IMR-90 (cell line): ENCODE measurements at regions not wholly inside any gene's neighbourhood (a gene's known extent, or its start where the extent isn't known, plus 50 kb on each side); places are given as distances from the start of the nearest gene placed in this dataset.

ENCODE experiments used
- ATAC-seq: fragments of 200-7000 bp; cut with Tn5 transposase; 2 replicates; pipeline ENCODE4 v1.9.1; 2020; ENCODE audit warnings: low read depth, mild to moderate bottlenecking, moderate library complexity
- BruUV-seq: library from RNA; stranded (reverse); fragments of 400-500 nt; replicated peaks from 2 replicates; lab custom pipeline; 2021; lab: Mats Ljungman, UMichigan
- CTCF ChIA-PET: fragments of 300-600 bp; formaldehyde crosslinking; extraction: SDS; loops from one replicate; lab custom pipeline; 2021; ENCODE audit warnings: antibody characterized with exemption; lab: Yijun Ruan, JAX
- POLR2A ChIA-PET: fragments of 300-600 bp; sonication (Branson Sonifier 250); formaldehyde crosslinking; loops from one replicate; lab custom pipeline; 2022; ENCODE audit warnings: antibody characterized with exemption; ENCODE audit not compliant: unreplicated experiment; lab: Charles Lee
- DNase-seq: peaks from one replicate; pipeline ENCODE4 v3.0.0; 2013
- H2AFZ ChIP-seq: replicated peaks from 2 replicates; pipeline ENCODE3; 2013; ENCODE audit warnings: low read length, mild to moderate bottlenecking; ENCODE audit not compliant: poor library complexity
- H2AK5ac ChIP-seq: 2 replicates; pipeline ENCODE4 v1.6.1; 2013; ENCODE audit warnings: low read depth, low read length, inconsistent platforms
- H2AK9ac ChIP-seq: replicated peaks from 2 replicates; pipeline ENCODE3; 2013; ENCODE audit warnings: mild to moderate bottlenecking, low read depth, low read length, moderate library complexity; ENCODE audit not compliant: poor library complexity
- H2BK120ac ChIP-seq: 2 replicates; pipeline ENCODE4 v1.6.1; 2013; ENCODE audit warnings: low read depth, low read length, inconsistent platforms
- H2BK15ac ChIP-seq: 3 replicates; pipeline ENCODE4 v1.6.1; 2013; ENCODE audit warnings: low read depth, low read length, inconsistent platforms
- H2BK20ac ChIP-seq: 2 replicates; pipeline ENCODE4 v1.6.1; 2013; ENCODE audit warnings: low read depth, mild to moderate bottlenecking, inconsistent platforms, low read length, moderate library complexity
- H2BK5ac ChIP-seq: 2 replicates; pipeline ENCODE4 v1.6.1; 2013; ENCODE audit warnings: mild to moderate bottlenecking, low read depth, low read length, inconsistent platforms; ENCODE audit not compliant: poor library complexity, severe bottlenecking
- H3K14ac ChIP-seq: replicated peaks from 2 replicates; pipeline ENCODE4 v1.6.1; 2013; ENCODE audit warnings: low read depth, low read length, inconsistent platforms
- H3K18ac ChIP-seq: 2 replicates; pipeline ENCODE4 v1.6.1; 2013; ENCODE audit warnings: low read depth, low read length, control low read depth
- H3K23ac ChIP-seq: 2 replicates; pipeline ENCODE4 v1.6.1; 2013; ENCODE audit warnings: low read depth, low read length, inconsistent platforms
- H3K27ac ChIP-seq: 2 replicates; pipeline ENCODE4 v1.5.1; 2013; ENCODE audit warnings: mild to moderate bottlenecking, control low read depth, low read length; ENCODE audit not compliant: insufficient read depth
- H3K27me3 ChIP-seq: 2 replicates; pipeline ENCODE4 v1.6.1; 2013; ENCODE audit warnings: low read length; ENCODE audit not compliant: control insufficient read depth, insufficient read depth
- H3K36me3 ChIP-seq: 2 replicates; pipeline ENCODE4 v1.6.1; 2013; ENCODE audit warnings: low read length, mixed read lengths; ENCODE audit not compliant: control insufficient read depth, insufficient read depth
- H3K4ac ChIP-seq: 2 replicates; pipeline ENCODE4 v1.6.1; 2013; ENCODE audit warnings: low read depth, low read length, inconsistent platforms
- H3K4me1 ChIP-seq: 2 replicates; pipeline ENCODE4 v1.6.1; 2013; ENCODE audit warnings: low read length, mixed read lengths; ENCODE audit not compliant: control insufficient read depth, insufficient read depth
- H3K4me2 ChIP-seq: 2 replicates; pipeline ENCODE4 v1.6.1; 2013; ENCODE audit warnings: low read depth, mild to moderate bottlenecking, control low read depth, low read length, moderate library complexity
- H3K4me3 ChIP-seq: 2 replicates; pipeline ENCODE4 v1.5.1; 2013; ENCODE audit warnings: low read depth, mild to moderate bottlenecking, control low read depth, low read length, moderate library complexity; ENCODE audit not compliant: insufficient read depth
- H3K56ac ChIP-seq: 2 replicates; pipeline ENCODE4 v1.6.1; 2013; ENCODE audit warnings: low read length, inconsistent platforms; ENCODE audit not compliant: insufficient read depth; ENCODE audit errors: extremely low read depth
- H3K79me1 ChIP-seq, 2 experiments: 2 replicates each; pipeline ENCODE4 v1.6.1; 2013; ENCODE audit warnings: low read length in 2 of 2, inconsistent platforms in 1 of 2, low read depth in 1 of 2
- H3K9ac ChIP-seq: 2 replicates; pipeline ENCODE4 v1.6.1; 2013; ENCODE audit warnings: low read depth, low read length, control low read depth
- H3K9me1 ChIP-seq: 2 replicates; pipeline ENCODE4 v1.6.1; 2013; ENCODE audit warnings: low read length, inconsistent platforms; ENCODE audit not compliant: insufficient read depth
- H3K9me3 ChIP-seq: 2 replicates; pipeline ENCODE4 v1.6.1; 2013; ENCODE audit warnings: low read length; ENCODE audit not compliant: control insufficient read depth, insufficient read depth
- H4K20me1 ChIP-seq: 2 replicates; pipeline ENCODE4 v1.6.1; 2013; ENCODE audit warnings: low read length, inconsistent platforms; ENCODE audit not compliant: insufficient read depth
- H4K5ac ChIP-seq: 2 replicates; pipeline ENCODE4 v1.6.1; 2013; ENCODE audit warnings: mild to moderate bottlenecking, low read depth, low read length, control low read depth
- H4K8ac ChIP-seq, 2 experiments: 2 replicates each; pipeline ENCODE4 v1.6.1; 2013; ENCODE audit warnings: low read depth in 2 of 2, low read length in 2 of 2, control low read depth in 1 of 2, inconsistent platforms in 1 of 2
- H4K91ac ChIP-seq: 2 replicates; pipeline ENCODE4 v1.6.1; 2013; ENCODE audit warnings: low read depth, low read length, inconsistent platforms; ENCODE audit not compliant: insufficient read depth
- CEBPB ChIP-seq: IDR thresholded peaks from 2 replicates; pipeline ENCODE4 v1.6.1; 2012; ENCODE audit warnings: low read depth, low read length, improper control_type of control experiment
- ELK1 ChIP-seq: fragments of 150-350 bp; IDR thresholded peaks from 2 replicates; pipeline ENCODE4 v1.6.1; 2016; ENCODE audit warnings: low read depth, mild to moderate bottlenecking, low read length, moderate library complexity, borderline replicate concordance
- MXI1 ChIP-seq: IDR thresholded peaks from 2 replicates; pipeline ENCODE4 v1.6.1; 2012; ENCODE audit warnings: low read depth, mild to moderate bottlenecking, low read length, moderate library complexity, borderline replicate concordance
- WGBS, 2 experiments: methylation state at CpG; one replicate each; pipeline versions ENCODE4 v1.1.5 to v1.1.7; 2013; ENCODE audit warnings: missing lambda C conversion rate in 2 of 2; ENCODE audit not compliant: insufficient read length in 1 of 2; ENCODE audit errors: extremely low coverage in 2 of 2; 5-methylcytosine and 5-hydroxymethylcytosine counted together
- dilution Hi-C: fragments of 300-500 bp; cut with HindIII; formaldehyde crosslinking; loops from one replicate; pipeline ENCODE4 v1.14.3; 2018; ENCODE audit warnings: low sequenced_read_pairs; ENCODE audit not compliant: unreplicated experiment
- in situ Hi-C: fragments of 300-500 bp; cut with MboI; formaldehyde crosslinking; loops from 3 replicates; pipeline ENCODE4 v1.14.3; 2019; ENCODE audit warnings: low sequenced_read_pairs, inconsistent platforms, mixed read lengths
- intact Hi-C: fragments of 100-400 bp; cut with micrococcal nuclease; formaldehyde crosslinking; loops from 2 replicates; pipeline ENCODE4 v1.10.0; 2022

GRCh38 chr2:150188800-150189199, 298.7 kb downstream of the RND3 start:
- no TSS peak for BruUV-seq
- Histone ChIP-seq H3K27ac (no peak overlapping the region), H3K4me1 (no peaks in the 10 kb centered on the region), H3K23ac (no peak overlapping the region), H3K9ac (no peak overlapping the region), H3K79me1 (no peaks in the 10 kb centered on the region), H4K91ac (no peak overlapping the region), H2AK9ac (no peak overlapping the region), H4K5ac (no peak overlapping the region), H3K18ac (no peak overlapping the region), H4K8ac (no peak overlapping the region), H3K9me1 (no peaks in the 10 kb centered on the region), H3K56ac (no peak overlapping the region), H2AFZ (no peak overlapping the region), H3K4me3 (no peak overlapping the region), H3K9me3 (no peaks in the 10 kb centered on the region), H3K27me3 (no peaks in the 10 kb centered on the region), H2BK5ac (no peak overlapping the region), H2BK20ac (no peak overlapping the region), H3K36me3 (no peaks in the 10 kb centered on the region), H3K14ac (no peak overlapping the region), H3K4ac (no peak overlapping the region), H2BK120ac (no peak overlapping the region), H4K20me1 (no peaks in the 10 kb centered on the region), H2BK15ac (no peak overlapping the region), H3K4me2 (no peak overlapping the region), H2AK5ac (no peak overlapping the region)
- ATAC-seq (no peak), DNase-seq (no peak)
- WGBS, 2 experiments, result no CpG with 5 or more reads among the region's 2 CpGs
- intact Hi-C loops (no loop called here), dilution Hi-C loops (no loop called here), in situ Hi-C loops (no loop called here)
- TF ChIP-seq CEBPB (peak; percentile 7; the same call in 1 of the 2 replicates), ELK1 (no peak), MXI1 (no peak)
- CTCF ChIA-PET, result interaction anchor here (0.6 kb wide), 1 partner anchor 843 kb away, joined by 3 read pairs; no protein-coding TSS in a partner anchor
- POLR2A ChIA-PET, result no interaction called here
